HG03378 (cell line): ENCODE measurements at regions not wholly inside any gene's neighbourhood (a gene's known extent, or its start where the extent isn't known, plus 50 kb on each side); places are given as distances from the start of the nearest gene placed in this dataset.

Experiments used
- ATAC-seq: cut with Tn5 transposase; IDR thresholded peaks from one replicate; pipeline ENCODE4 v1.9.1; 2021; ENCODE audit warnings: mild to moderate bottlenecking, moderate library complexity; ENCODE audit not compliant: unreplicated experiment

GRCh38 chr17:71709946-71710345, 410.9 kb upstream of the SOX9 start:
- ATAC-seq: no peak

- ATAC-seq: no peak
Measured at GRCh38 chr17:71710816-71711215, 410.0 kb upstream of the SOX9 start.

GRCh38 chr17:71713846-71714245, 407.0 kb upstream of the SOX9 start:
- no peak for ATAC-seq

- ATAC-seq: no peak
Measured at GRCh38 chr17:71724339-71724738, 396.5 kb upstream of the SOX9 start.

GRCh38 chr17:71725811-71726210, 395.0 kb upstream of the SOX9 start:
- ATAC-seq: no peak

- no peak for ATAC-seq
Measured at GRCh38 chr17:71726341-71726740, 394.5 kb upstream of the SOX9 start.

- ATAC-seq: no peak
Measured at GRCh38 chr17:71727292-71727691, 393.5 kb upstream of the SOX9 start.

- no peak for ATAC-seq
Measured at GRCh38 chr17:71727723-71728122, 393.1 kb upstream of the SOX9 start.

GRCh38 chr17:71730871-71731270, 389.9 kb upstream of the SOX9 start:
- no peak for ATAC-seq

- no peak for ATAC-seq
Measured at GRCh38 chr17:71735893-71736292, 384.9 kb upstream of the SOX9 start.

GRCh38 chr17:71740866-71741265, 380.0 kb upstream of the SOX9 start:
- ATAC-seq: no peak

- ATAC-seq: no peak
Measured at GRCh38 chr17:71741836-71742235, 379.0 kb upstream of the SOX9 start.

GRCh38 chr17:71748872-71749271, 371.9 kb upstream of the SOX9 start:
- no peak for ATAC-seq

GRCh38 chr17:71753070-71753469, 367.8 kb upstream of the SOX9 start:
- no peak for ATAC-seq

GRCh38 chr17:71757156-71757555, 363.7 kb upstream of the SOX9 start:
- no peak for ATAC-seq

GRCh38 chr17:71757956-71758355, 362.9 kb upstream of the SOX9 start:
- ATAC-seq: no peak

- ATAC-seq: no peak
Measured at GRCh38 chr17:71759422-71760060, 361.3 kb upstream of the SOX9 start.

GRCh38 chr17:71760062-71760720, 360.6 kb upstream of the SOX9 start:
- no peak for ATAC-seq

- no peak for ATAC-seq
Measured at GRCh38 chr17:71762526-71762925, 358.3 kb upstream of the SOX9 start.

GRCh38 chr17:71764505-71764904, 356.3 kb upstream of the SOX9 start:
- no peak for ATAC-seq

- ATAC-seq: no peak
Measured at GRCh38 chr17:71765437-71765836, 355.4 kb upstream of the SOX9 start.

- ATAC-seq: no peak
Measured at GRCh38 chr17:71769850-71770249, 351.0 kb upstream of the SOX9 start.
